ENCODE measurements at regions not wholly inside any gene's neighbourhood (a gene's known extent, or its start where the extent isn't known, plus 50 kb on each side); places are given as distances from the start of the nearest gene placed in this dataset.

DNA sequence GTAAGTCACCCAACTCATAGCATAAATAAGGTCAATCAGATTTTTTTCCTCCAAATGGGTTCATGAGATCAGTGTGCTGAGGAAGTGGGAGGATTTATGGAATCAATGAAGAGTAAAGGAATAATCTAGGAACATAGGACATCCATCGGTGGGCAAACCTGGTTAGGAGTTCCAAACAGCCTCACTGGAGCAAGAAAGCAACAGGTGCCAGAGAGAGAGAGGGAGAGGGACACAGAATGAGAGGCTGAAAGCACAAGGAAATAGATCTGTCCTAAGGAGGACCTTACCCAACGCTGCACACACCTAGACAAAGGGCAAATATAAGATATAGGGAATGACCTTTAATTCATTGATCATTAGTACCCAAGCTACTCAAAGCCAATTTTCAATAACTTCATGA, 119.5 kb upstream of the ANKRD1 start:
- no peak for DNase-seq

DNA sequence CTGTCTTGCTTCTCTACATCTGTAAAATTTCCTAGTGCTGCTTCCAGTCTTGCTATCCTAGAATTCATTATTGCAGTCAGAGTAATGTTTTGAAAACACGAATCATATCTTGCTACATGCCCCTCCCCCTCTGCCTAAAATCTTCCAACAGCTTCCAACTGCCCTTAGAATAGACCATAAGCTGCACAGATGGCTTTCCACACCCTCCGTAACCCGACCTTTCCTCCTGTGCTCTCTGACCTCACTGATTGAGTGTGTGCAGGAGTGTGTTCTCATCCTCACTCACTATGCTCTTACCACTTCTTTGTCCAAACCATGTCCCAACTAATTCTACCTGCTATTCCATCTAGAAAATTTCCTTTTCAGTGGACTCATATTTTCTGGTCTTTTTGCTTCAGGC, 121.2 kb upstream of the ANKRD1 start:
- DNase-seq, result no peak

DNA sequence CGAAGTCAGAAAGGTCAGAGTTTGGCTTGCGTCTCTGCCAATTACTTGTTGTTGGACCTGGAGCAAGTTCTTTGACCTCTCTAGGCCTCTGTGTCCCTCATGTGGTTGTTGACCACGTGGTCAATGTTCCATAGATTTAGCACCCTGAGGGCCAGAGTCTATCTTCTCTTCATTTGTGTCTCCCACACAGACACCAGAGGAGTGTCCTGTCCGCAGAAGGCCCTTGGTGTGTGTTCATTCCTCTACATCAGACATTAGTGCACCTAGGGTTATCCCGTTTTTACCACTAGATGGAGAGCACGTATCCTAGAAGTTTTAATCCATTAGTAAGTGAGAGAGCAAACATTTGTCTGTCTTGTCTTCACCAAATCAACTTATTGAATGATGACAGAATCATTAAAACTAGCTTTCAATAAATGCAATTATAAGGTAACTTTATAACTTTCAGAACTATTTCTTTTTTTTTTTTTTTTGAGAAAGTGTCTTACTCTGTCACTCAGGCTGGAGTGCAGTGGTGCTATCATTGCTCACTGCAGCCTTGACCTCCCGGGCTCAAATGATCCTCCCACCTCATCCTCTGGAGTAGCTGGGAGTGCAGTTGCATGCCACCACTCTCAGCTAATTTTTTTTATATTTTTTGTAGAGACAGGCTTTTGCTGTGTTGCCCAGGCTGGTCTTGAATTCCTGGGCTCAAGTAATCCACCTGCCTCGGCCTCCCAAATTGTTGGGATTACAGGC, 122.5 kb upstream of the ANKRD1 start:
- DNase-seq, result no peak

DNA sequence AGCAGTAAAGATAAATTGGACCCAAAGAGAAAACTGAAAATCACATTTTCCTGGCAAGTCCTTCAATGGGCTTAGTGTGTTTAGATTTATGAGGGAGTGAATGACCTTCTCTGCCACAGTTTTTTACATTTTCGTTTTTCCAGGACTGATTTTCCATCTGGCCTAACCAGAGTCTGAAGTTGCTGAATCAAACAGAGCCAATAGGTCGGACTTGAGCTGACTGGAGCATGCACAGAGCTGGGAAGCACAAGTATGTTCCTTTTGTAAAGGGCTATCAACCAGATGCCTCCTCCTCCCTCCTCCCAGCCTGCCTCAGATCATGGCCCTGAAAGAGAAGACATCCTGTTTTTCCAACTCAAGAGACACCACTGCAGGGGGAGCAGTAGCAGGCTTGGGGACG, 126.0 kb upstream of the ANKRD1 start:
- no peak for DNase-seq

DNA sequence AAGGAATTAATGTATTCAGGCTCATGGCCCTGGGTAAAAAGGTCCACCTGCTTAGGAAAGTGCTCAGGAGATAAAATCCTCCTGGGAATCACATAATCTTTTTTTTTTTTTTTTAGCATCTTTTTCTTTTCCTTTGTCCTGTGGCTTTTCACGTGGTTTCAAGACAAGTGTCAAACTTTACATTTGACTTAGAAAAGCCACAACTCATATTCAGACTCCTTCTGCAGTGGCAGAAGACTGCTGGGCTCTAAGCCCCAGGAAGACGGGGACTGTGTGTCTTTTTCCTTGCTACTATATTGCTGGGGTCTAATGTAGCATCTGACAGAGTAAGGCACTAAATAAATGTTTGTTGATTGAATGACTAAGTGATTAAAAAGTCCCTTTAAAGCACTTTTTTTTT, 127.5 kb upstream of the ANKRD1 start:
- DNase-seq, result no peak

DNA sequence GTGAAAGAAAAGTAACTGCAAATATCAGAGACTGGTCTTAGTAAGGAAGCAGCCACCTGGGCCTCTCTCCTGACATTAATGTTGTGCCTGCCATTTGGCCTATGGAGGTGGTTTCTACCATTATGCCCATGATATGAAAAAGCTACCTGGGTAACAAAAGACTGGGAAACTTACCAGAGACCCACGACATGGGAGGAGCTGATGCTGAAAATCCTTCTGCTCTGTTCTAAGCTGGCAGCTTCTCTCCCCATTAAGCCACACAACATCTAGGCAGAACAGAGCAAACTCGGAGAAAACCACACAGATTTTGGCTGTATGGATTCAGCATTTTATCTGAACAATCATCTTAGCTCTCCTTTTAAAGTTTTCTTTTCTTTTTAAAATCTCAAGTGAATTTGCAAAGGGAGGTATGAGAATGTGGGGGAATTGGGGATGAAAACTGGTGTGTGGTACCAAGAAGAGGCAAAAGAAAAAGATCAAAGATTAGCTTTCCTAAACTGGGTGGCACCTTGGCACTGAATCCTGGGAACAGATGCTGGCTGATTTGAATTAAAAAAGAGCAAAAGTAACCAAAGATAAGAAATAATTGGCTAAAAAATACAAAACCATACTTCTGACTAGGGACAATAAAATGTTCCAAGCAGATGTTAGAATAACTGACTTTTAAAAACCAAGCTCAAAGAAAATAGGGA, 128.6 kb upstream of the ANKRD1 start:
- DNase-seq, result no peak

DNA sequence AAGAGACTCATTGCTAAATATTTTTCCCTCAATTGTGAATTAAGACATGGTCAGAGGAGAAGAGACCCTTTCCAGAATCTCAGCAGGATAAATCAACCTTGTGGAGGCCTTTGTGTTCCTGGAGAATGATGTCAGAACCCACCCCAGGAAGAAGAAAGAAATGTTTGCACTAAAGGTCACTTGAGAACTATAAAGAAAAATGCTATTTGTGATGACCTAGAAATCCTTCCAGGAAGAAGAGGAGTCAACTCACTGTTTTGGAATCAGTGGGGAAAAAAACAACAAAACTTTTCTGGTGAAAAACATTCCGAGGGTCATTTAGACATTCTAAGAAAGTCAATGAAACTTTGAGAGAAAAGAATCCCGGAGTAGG, 129.1 kb upstream of the ANKRD1 start:
- no peak for DNase-seq

DNA sequence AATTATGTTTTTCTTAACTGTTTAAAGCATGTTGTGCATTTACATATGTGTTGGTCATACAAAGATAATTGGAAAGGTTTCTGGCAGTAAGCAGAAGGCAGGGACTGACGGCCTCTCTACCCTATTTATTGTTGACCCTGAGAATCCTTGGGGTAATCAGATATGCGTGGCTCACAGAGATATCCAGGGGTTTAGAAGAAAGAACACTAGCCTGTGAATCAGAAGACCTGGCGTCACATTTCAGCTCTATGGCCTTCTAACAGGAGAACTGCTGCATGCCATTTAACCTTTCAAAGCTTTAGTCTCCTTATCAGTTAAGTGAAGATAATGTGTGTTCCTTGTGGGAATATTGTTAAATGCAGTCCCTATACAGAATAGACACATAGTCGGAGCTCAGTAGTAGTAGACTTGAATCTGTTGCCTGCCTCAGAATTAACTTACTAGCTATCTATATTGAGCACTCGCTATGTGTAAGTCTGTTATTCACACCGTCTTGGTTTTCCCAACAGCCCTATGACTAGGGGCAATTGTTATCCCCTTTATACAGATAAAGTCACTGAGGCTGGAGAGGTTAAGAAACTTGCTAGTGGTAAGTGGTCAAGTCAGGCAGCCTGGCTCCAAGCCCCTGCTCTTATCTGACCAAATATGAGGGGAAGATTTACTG, 129.6 kb upstream of the ANKRD1 start:
- no peak for DNase-seq

DNA sequence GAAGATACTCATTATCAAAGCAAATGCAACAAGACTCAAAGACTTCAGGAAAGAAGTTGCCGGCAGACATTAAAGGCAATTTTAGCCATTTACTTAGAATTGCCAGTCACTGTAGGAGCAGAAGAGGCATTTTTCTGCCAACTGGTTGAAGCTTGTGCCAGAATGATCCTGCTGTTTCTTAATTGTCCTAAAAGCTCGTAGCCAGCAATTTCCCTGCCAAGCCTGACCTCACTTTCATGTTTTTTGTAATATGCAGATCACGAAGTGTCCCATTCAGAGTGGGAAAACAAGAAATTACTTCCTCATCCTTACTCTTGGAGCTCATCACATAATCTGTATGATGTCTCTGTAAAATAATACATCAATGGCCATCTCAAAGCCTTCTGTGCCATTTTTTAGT, 130.9 kb upstream of the ANKRD1 start:
- DNase-seq, result no peak

DNA sequence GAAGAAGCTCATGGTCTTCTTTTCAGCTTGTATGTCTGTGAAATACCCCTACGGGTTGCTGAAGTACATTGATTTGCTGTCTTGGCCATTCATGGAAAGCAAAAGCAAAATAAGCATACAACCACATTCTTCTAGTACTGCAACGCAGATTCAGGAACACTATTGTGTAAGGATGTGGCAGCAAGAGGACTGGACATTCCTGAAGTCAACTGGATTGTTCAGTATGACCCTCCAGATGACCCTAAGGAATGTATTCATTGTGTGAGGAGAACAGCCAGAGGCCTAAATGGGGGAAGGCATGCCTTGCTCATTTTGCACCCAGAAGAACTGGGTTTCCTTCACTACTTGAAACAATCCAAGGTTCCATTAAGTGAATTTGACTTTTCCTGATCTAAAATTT, 133.4 kb upstream of the ANKRD1 start:
- no peak for DNase-seq

DNA sequence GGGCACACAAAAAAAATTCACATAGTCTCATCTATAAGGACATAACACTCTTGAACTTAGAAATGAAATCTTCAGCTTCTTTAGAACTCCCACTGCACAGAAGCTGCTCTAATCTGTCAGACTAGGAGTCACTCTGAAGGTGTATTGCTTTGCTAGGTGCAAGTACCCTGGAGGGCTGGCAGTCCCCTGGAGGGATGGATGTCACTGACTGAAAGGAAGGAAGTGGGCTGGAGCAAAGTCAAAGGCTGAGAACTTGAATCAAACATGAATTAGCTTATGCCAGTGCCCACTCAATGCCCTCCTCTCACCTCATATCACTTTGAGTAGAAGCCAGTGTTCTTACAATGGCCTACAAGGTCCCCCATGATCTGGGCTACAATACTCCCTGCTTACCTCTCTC, 140.3 kb upstream of the ANKRD1 start:
- DNase-seq, result no peak

DNA sequence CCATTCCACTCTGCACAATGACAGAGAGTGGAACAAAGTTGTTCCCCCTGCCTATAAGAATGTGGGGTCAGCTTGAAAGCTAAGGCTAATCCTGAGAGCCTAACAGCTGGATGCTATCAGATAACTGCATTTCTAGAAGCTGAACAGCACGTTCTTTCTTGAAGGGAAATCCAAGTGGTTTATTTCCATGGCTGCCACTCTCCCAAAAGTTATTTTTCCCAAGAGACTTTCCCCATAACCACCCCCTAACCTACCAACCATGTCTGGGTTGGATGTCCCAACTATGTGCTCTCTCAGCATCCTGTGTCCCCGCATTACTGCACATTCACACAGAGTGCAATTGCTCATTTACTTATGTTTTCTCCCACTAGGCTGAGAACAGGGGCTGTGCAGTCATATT, 140.7 kb upstream of the ANKRD1 start:
- DNase-seq, result no peak

DNA sequence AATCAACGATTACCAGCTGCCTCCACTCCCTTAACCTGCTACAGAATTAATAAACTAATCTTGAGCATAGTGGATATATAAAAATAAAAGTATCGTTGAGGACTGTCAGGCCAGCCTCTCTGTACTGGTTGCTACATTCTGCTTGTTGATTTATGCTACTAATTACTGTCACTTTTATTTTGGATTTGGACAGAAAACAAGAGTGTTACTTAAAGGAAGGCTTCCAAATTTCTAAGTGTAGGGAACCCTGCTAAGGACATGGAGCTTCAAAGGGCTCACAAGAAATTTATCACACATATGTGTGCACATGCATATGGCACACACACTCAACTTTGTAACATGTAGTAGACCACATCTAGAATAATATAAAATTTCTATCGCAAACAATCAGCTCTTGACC, 141.2 kb upstream of the ANKRD1 start:
- no peak for DNase-seq

DNA sequence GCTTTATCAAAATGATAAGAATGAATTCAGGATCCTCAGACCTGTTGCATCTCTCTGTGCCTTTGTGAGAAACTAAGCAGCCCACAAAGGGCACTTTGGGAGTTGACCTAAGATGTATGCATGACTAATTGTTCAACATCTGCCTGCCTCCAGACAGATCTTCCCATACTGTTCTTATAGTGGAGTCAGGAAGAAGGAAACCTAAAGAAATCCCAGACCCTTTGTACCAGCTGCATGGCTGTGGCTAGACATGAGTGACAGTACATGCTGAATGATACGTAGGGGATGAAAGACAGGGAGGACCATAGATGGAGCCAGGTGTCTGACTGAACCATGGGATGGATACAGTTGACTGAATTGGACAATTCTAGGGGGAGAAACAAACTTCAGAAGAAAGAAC, 148.7 kb upstream of the PCGF5 start:
- DNase-seq, result no peak

DNA sequence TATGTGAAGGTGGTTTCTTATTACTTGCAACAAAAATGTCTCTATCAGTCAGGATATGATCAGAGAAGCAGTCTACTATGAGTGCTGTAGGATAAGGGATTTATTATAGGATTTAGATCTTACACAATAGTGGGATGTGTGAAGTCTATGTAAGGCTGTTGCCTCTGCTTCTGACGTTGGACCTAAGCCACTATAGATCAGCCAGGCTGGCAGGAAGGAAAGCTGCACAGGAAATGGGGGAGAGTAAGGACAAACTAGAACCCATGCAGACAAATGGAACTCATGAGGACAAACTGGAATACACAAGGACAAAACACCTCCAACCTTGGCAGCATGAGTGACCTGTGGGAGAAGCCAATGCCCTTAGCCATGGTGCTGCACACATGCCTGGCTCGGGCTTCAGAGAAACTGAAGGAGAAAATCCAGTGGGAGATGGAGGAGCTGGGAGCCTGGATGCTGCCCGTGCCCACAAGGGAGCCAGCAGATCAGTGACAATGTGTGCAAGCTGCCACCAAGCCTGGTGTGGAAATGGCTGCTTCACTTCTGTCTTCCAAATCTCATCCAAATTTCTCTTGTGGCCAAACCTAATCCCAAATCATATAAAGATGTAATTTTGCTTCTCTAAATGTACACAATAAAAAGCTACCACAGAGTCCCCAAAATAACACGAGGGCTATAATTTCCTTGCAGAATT, 147.0 kb upstream of the PCGF5 start:
- no peak for DNase-seq

DNA sequence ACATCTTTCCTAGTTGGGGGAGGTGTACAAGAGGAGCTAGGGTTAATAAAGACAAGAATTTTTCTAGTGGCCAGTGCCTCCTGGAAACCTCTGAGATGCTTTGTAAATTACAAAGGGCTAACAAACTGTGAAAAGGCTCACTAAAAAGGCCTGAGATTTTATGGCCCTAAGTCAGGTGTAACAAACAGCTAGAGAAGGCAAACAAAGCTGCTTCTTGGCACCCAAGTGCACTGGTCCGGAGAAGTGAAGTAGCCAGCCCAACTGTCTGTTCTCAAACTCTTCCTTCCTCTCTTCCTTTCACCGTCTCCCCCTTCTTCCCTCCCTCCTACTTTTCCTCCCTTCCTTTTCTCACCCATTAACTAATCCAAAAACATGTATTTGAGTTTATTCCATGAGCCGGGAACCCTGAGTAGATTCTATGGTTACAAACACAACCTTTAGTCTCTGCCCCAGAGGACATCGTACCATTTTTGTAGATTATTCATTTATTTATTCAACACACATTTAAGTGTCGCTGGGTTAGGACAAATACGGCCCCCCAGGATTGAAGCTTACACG, 143.4 kb upstream of the PCGF5 start:
- DNase-seq, result no peak

DNA sequence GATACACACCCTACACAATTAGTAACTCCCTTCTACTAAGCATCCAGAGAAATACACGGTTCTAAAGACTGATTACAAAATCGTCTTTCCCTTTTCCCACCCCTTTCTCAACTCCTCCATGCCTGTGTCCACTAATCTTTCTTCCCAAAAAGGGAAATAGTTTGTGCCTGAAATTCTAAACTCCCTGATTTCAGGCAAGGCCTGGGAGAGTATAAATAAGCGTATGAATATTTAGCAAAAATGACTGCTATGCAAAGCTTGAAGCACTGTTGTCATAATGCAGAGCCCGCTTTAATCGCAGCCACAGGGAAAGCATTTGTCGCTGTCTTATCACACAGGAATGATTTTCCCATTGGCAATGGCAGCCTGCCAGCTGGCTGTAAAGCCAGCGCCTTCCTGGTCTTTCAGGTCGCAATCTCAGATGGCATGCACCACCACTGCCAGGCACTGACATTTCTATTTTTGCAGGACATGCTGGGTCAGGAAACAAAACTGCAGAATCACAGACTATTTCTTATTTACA, 142.9 kb upstream of the PCGF5 start:
- no peak for DNase-seq

DNA sequence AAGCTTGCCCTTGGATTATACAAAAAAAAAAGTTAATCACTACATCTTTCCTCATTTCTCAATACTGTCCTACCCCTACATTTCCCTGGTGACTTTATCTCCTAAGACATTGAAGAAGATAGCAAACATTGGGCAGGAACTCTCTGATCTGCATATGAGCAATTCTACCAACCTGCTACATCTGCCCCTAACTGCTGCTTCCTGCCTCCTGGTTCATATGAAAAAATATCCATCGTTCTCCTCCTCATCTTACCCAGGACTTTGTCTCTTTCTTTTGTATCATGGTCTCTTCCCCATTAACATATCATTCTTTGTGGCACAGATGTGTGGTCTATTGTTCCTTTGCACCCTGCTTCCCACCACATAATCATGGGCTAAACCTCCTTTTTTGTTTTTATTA, 139.7 kb upstream of the PCGF5 start:
- DNase-seq, result no peak

DNA sequence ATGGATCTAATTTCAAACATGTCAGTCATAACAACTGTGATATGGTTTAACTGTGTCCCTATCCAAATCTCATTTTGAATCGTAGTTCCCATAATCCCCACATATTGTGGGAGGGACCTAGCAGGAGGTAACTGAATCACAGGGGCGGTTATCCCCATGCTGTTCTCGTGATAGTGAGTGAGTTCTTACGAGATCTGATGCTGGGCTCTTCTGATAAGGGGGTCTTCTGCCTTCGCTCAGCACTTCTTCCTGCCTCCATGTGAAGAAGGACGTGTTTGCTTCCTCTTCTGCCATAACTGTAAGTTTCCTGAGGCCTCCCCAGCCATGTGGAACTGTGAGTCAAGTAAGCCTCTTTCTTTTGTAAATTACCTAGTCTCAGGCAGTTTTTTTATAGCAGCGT, 138.0 kb upstream of the PCGF5 start:
- no peak for DNase-seq

DNA sequence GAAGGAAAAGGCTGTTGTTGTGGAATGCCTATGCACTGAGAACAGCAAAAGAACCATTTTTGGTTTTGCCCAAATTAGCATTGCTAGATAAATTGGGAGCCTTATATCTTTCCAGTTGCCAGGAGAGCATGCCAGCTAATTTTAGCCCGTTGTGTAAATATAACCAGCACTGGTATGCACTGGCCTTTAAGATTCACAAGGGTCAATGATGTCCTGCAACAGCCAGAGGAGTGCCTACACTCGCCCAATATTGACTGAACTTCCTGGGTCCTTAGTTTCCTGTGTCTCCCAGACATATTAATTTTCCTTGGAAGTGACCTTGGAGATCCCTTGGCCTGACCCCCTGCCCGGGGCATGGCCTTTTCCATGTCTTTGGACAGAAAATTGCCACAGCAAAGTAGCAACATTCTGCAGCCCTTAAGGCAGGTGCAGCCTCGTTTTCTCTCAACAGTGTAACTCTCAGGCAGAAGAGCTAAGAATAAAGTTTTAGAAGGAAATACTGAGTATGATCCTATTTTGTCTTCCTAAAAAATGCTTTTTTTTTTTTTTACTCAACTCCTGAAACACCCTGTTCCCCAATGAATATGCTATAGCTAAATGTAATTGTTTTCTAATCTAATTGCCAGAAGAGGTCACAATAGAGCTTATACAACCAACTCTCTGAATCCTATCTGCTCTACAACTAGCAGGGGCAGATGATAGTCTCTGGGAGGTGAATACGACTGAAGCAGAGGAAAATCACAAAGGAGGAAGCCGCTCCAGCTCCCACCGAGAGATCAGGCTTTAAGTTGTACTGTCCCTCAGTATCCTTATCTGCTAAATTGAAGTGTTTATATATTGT, 131.9 kb upstream of the PCGF5 start:
- no peak for DNase-seq

DNA sequence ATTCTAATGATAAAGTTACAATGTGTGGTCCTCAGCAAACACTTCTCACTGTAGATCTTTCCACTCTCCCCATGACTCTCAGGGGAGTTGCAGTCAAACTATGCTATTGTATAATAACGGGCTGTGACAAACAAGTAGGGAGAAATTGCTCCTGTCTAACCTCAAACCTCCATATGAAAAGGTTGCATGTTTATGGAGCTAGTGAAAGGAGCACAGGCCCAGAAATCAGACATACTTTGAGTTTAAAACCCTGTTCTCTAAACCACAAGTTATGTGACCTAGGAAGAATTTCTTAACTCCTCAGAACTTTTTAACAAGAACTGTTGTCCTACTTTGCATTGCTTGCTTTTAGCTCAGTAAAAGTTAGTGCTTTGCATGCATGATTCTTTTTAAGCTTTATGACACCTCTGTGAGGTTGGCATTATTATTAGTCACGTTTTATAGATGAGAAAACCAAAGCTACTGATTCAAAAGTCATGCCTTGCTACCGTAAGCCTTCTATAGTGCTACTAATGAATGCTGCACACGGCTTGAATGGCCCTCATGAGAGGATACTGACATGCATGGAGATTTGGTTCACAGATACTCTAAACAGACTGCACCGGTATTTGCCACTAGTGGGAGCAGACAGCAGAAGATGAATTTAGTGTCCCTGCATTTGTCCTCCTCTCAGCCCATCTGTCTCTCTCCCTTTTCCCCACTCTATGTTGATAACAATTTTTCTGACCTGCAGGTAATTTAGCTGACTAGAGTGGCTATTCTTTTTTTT, 129.5 kb upstream of the PCGF5 start:
- DNase-seq, result no peak

DNA sequence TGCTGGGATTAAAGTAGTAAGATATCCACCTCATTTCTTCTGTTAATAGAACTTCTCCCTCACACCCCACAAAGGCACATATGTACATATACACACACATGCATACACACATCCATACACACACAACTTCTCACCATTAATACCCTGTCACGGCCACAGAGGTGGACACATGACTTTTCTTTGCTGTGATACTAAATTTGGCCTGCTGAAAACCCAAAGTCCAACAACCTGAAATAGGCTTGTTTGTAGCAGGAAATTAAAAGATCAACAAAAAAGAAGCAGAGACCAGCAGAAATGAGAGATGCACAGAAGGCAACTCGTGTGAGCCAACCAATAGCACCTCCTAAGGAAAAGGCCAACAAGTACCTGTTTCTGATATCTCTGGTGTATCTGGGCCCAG, 128.7 kb upstream of the PCGF5 start:
- DNase-seq, result no peak
